GM12872 (cell line): ENCODE measurements at regions not wholly inside any gene's neighbourhood (a gene's known extent, or its start where the extent isn't known, plus 50 kb on each side); places are given as distances from the start of the nearest gene placed in this dataset.

Source experiments
- TF ChIP-seq, protein P1 (sequence below): IDR thresholded peaks from 3 replicates; pipeline ENCODE4 v1.5.1; 2011; ENCODE audit warnings: low read depth, mild to moderate bottlenecking, low read length, moderate library complexity; ENCODE audit not compliant: insufficient read depth

DNA sequence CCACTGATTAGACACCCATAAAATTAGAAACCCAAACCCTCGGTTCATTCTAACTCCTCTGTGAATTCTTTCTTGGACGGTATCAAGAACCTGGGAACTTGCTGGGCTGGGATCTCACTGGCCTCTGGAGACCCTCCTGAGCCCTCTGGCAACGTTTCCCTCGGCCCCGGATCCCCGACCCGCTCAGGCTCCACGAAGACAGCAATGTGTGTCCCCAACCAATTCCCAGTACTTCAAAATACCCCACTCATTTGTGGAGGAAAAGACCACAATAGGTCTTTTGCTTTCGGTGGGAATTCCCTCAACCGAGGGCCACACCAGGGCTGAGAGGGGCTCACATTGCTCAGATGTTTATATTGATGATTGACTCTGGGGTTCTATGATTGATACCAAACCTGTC is 117.9 kb upstream of the PRR20G start:
- TF ChIP-seq, protein P1, sequence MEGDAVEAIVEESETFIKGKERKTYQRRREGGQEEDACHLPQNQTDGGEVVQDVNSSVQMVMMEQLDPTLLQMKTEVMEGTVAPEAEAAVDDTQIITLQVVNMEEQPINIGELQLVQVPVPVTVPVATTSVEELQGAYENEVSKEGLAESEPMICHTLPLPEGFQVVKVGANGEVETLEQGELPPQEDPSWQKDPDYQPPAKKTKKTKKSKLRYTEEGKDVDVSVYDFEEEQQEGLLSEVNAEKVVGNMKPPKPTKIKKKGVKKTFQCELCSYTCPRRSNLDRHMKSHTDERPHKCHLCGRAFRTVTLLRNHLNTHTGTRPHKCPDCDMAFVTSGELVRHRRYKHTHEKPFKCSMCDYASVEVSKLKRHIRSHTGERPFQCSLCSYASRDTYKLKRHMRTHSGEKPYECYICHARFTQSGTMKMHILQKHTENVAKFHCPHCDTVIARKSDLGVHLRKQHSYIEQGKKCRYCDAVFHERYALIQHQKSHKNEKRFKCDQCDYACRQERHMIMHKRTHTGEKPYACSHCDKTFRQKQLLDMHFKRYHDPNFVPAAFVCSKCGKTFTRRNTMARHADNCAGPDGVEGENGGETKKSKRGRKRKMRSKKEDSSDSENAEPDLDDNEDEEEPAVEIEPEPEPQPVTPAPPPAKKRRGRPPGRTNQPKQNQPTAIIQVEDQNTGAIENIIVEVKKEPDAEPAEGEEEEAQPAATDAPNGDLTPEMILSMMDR, result no peak

DNA sequence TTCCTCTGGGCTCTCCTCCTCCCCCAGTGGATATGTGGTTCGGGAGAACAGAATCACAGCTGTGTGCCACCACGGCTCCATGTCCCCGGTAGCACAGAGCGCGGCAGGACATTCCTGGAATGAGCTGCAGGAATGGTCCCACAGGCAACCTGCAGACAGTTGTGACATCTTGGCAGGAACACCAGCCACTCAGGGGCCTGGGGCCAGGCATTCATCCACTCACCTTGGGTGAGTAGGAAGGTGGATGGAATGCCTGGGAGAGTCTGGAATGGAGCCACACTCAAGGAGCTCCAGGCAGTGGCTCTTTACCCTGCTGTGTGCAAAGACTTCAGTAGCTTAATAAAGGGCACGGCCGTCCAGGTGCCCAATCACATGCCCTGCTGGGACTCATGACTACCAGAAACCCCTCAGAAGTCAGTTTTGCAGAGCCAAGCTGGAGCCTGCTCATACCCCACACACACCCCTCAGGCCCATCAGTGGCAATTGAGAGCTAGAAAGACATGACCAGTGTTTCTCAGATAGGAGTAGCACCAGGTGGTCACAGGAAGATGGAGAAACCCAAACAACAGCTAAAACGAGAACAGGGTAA is 117.3 kb upstream of the PRR20G start:
- TF ChIP-seq, protein P1, result no peak

DNA sequence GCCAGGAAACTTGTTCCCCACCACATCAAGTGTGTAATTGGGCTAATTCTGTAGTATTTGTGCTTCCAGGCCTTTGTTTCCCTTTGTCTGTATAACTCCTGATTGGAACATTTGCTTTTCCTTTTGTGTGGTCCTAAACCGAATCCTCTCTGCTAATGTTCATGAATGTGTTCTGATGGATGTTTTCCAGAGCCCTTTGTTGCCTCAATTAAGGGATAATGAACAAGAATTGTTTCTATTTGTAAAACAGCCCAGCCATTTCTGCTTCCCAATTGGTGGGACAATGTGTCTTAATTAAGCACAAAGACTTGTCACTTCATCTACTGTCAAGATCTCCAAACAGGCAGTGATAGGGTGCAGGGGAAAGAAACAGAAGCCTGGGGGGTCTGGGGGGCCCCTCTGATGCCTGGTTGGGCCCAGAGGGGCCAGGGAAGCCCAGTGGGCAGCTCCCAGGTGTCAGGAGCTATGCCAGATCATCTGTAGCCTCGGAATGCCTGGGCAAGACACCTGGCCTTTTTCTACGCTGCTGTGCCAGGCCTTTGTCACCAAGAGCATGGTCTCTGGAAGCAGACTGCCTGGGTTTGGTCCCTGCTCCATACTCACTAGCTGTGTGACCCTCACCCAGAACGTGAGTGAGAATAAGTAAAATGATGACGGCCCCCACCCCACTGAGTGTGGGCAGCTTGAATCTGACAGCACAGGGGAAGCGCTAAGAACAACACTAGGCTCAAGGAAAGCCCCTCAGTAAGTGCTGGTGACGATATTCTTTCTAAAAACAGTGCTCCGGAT is 116.6 kb upstream of the PRR20G start:
- TF ChIP-seq, protein P1, result no peak

DNA sequence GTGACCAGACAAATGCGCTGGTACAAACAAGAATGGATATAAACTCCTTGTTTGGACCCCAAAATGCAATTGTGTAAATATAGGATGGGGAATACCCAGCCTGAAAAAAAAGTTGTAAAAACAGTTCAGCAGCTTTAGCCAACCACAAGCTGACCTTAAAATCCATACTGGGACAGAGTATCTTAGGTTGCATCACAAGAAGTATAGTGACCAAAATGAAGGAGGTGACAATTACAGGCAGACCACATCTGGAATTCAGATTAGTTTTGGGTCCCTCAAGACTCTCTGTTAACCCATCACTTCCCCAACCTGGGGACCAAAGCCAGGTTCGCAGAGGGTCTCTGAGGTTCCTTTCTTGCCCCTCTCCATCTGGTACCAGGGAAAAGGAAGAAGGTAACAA is 115.9 kb upstream of the PRR20G start:
- TF ChIP-seq, protein P1, result no peak

DNA sequence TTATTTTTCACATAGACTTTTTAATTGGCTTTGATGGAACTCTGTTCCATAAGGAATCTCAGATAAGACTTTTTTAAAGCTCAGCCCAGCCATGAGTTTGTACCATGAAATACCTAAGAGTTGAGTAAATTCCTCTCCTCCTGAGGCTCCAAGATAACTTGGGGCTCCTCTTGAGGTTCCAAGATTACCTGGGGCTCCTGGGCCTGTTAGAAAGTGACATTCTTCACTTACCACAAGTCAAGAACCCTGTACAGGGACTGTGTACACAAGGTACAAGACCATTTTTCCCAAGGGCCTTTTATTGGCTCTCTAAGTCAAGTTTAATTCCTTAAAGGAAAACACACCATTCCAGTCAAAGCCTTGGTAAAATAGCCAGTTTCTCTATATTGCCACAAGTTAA is 111.3 kb upstream of the PRR20G start:
- TF ChIP-seq, protein P1, result no peak

DNA sequence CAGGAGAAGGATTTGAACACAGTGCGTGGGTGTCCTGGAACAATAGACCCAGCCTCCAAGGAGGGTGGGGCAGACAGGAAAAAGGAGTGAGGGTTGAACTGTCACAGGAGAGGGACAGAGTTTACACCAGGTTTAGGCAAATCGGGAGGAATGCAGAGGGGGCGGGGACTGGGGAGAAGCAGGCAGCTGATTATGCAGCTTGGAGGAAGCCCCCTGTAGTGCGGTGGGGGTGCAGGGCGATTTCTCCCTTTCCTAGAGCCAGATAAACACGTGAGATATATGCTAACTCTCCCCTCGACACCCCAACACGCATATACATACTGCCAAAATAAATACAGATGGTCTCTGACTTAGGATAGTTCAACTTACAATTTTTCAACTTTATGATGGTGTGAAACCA is 108.6 kb upstream of the PRR20G start:
- TF ChIP-seq, protein P1, result no peak

DNA sequence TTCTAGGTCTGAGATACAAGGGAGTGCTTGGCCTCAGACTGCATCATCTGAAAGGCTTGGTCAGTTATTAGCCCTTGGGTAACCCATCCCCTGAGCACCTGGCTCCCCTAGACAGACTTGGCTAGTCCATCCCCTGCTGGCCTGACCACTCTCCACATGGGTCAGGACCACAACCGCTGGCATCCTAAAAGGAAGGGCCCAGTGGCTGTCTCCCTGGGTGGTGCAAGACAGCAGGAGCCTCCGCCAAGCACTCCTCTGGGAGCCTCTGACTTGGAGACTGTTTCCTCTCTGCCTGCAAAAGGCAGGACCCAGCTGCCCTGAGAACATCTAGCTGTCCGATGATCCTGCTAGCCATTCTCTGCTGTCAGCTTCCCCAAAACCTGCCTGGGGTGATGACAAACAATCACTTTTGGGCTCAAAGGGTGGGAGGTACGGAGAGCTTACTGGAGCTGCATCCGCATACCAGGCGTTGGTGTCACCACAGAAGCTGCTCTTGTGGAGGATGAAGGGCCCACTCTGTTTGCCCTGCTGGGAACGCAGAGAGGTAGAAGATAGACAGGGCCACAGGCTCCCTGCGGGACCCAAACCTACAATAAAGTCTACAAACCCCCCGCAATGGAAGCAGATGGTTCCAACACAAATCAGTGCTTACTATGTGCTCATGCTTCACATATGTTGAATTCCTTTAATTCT is 108.0 kb upstream of the PRR20G start:
- TF ChIP-seq, protein P1, result no peak
